ENCODE measurements at regions not wholly inside any gene's neighbourhood (a gene's known extent, or its start where the extent isn't known, plus 50 kb on each side); places are given as distances from the start of the nearest gene placed in this dataset.

DNA sequence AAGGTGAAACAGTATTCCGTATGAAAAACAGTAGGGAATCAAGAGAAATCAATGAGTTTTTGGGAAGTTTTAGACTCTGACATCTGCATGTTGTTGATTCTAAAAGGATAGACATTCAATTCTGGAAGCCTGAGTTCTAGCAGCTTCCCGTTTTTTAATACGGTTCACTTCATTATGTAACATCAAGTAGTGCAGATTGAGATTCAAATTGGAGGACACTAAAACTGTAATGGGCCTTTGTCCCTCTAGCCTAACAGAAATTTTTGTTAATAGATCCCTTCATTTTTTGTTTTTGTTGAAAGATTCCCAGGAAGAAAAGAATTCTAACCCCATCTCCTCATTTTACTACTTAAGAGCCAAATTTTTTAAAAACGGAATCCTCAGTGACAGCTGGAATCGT, 384.6 kb downstream of the SH3GL2 start:
- ChIA-PET CTCF (no interaction called here), POLR2A (no interaction called here)
- Mint-ChIP-seq H3K4me3 (no peak overlapping the region), H3K9me3 (no peaks in the 10 kb centered on the region), H3K36me3 (ENCODE audit: low read depth) (no peaks in the 10 kb centered on the region), H3K27ac (no peak overlapping the region), H3K4me1 (no peaks in the 10 kb centered on the region), H3K27me3 (no peaks in the 10 kb centered on the region)
- no peak for DNase-seq
- no peak for ATAC-seq (ENCODE audit: low read depth)
- TF ChIP-seq, protein P1, sequence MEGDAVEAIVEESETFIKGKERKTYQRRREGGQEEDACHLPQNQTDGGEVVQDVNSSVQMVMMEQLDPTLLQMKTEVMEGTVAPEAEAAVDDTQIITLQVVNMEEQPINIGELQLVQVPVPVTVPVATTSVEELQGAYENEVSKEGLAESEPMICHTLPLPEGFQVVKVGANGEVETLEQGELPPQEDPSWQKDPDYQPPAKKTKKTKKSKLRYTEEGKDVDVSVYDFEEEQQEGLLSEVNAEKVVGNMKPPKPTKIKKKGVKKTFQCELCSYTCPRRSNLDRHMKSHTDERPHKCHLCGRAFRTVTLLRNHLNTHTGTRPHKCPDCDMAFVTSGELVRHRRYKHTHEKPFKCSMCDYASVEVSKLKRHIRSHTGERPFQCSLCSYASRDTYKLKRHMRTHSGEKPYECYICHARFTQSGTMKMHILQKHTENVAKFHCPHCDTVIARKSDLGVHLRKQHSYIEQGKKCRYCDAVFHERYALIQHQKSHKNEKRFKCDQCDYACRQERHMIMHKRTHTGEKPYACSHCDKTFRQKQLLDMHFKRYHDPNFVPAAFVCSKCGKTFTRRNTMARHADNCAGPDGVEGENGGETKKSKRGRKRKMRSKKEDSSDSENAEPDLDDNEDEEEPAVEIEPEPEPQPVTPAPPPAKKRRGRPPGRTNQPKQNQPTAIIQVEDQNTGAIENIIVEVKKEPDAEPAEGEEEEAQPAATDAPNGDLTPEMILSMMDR (IDR thresholded peaks at IDR 0.05), result no peak
- intact Hi-C loops (cut with micrococcal nuclease), result no loop called here

DNA sequence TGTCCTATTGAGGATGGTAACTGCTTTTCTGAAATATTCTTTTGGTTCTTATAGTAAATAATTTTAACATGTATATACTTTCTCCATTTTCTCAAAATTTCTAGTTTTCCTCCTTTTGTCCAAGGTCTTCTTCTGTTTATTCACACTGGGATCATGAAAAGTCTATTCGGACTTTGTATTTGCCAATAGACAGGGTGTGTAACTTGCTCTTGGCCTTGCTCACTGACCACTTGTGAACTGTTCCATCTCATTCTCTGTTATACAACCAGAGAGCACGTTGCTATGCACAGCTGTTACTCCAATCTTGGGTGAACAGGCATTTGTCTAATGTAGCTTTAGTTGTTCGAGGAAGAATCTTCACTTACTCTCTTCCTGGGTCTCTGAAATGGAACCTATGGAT, 388.9 kb downstream of the SH3GL2 start:
- Mint-ChIP-seq H3K27ac (no peak overlapping the region), H3K4me1 (no peaks in the 10 kb centered on the region), H3K9me3 (no peaks in the 10 kb centered on the region), H3K4me3 (no peak overlapping the region), H3K36me3 (ENCODE audit: low read depth) (no peaks in the 10 kb centered on the region), H3K27me3 (no peaks in the 10 kb centered on the region)
- DNase-seq, result no peak
- intact Hi-C loops (cut with micrococcal nuclease), result no loop called here
- ATAC-seq (ENCODE audit: low read depth), result no peak
- ChIA-PET POLR2A (no interaction called here), CTCF (no interaction called here)
- TF ChIP-seq, protein P1 (IDR thresholded peaks at IDR 0.05), result no peak

GRCh38 chr9:17969232-17969631, 390.4 kb downstream of the SH3GL2 start:
- TF ChIP-seq, protein P1 (IDR thresholded peaks at IDR 0.05), result no peak
- H3K4me3 Mint-ChIP-seq, result no peak overlapping the region
- no peak for DNase-seq
- ChIA-PET POLR2A (no interaction called here), CTCF (no interaction called here)
- peaks cover under 1% of the 10 kb centered on the region for H3K9me3 Mint-ChIP-seq
- H3K4me1 Mint-ChIP-seq, result no peaks in the 10 kb centered on the region
- no peak for ATAC-seq (ENCODE audit: low read depth)
- H3K36me3 Mint-ChIP-seq (ENCODE audit: low read depth), result no peaks in the 10 kb centered on the region
- no peaks in the 10 kb centered on the region for H3K27me3 Mint-ChIP-seq
- no peak overlapping the region for H3K27ac Mint-ChIP-seq
- intact Hi-C loops (cut with micrococcal nuclease), result no loop called here

- ATAC-seq (ENCODE audit: low read depth) (no peak), DNase-seq (no peak)
- intact Hi-C loops (cut with micrococcal nuclease), result no loop called here
- Mint-ChIP-seq H3K27ac (no peak overlapping the region), H3K36me3 (ENCODE audit: low read depth) (no peaks in the 10 kb centered on the region), H3K9me3 (peaks cover 5% of the 10 kb centered on the region), H3K4me3 (no peak overlapping the region), H3K4me1 (no peaks in the 10 kb centered on the region), H3K27me3 (no peaks in the 10 kb centered on the region)
- ChIA-PET POLR2A (no interaction called here), CTCF (no interaction called here)
- TF ChIP-seq, protein P1 (IDR thresholded peaks at IDR 0.05), result no peak
These were observed 391.4 kb downstream of the SH3GL2 start for GRCh38 chr9:17970277-17970676.

DNA sequence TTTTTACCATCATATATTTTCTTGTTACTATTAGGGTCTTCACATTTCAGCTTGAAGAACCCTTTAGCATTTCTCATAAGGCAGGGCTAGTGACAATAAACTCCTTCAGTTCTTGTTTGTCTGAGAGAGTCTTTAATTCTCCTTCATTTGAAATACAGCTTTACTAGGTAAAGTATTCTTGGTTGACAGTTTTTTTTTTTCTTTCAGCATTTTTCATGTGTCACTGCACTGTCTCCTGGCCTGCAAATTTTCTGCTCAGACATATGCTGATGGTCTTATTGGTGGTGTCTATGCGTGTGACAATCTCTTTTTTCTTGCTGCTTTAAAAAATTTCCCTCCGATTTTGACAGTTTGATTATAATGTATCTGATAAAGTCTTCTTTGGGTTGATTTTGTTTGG, 399.9 kb downstream of the SH3GL2 start:
- ChIA-PET CTCF (no interaction called here), POLR2A (no interaction called here)
- Mint-ChIP-seq H3K4me1 (no peaks in the 10 kb centered on the region), H3K9me3 (peaks cover 37% of the 10 kb centered on the region), H3K36me3 (ENCODE audit: low read depth) (no peaks in the 10 kb centered on the region), H3K27me3 (no peaks in the 10 kb centered on the region), H3K27ac (no peak overlapping the region), H3K4me3 (no peak overlapping the region)
- TF ChIP-seq, protein P1 (IDR thresholded peaks at IDR 0.05), result no peak
- intact Hi-C loops (cut with micrococcal nuclease), result no loop called here
- no peak for ATAC-seq (ENCODE audit: low read depth)
- no peak for DNase-seq

Data from activated B cell treated with CpG ODN at 0.5 μM for 24 hours (primary cell).